ENCODE measurements at regions not wholly inside any gene's neighbourhood (a gene's known extent, or its start where the extent isn't known, plus 50 kb on each side); places are given as distances from the start of the nearest gene placed in this dataset.

DNA sequence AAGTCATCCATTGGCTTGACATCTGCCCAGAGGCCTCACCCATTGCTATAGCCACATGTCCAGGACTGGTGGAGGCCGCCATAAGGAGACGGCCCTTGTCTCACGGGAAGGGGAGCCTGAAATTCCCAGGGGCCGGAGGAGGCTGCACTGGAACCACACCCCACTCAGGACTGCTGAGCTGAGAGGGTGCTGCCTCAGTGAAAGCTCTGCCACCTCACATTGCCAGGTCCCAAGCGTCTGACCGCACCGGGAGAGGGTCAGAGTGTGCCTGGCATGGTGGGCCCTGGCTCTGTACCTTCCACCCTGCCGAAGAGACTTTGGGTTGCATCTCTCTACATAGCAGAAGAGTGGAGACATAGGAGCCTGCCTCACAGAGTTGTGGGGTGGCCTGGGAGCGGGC is 134.1 kb upstream of the GLI2 start (continued):
- TF ChIP-seq, protein P1, sequence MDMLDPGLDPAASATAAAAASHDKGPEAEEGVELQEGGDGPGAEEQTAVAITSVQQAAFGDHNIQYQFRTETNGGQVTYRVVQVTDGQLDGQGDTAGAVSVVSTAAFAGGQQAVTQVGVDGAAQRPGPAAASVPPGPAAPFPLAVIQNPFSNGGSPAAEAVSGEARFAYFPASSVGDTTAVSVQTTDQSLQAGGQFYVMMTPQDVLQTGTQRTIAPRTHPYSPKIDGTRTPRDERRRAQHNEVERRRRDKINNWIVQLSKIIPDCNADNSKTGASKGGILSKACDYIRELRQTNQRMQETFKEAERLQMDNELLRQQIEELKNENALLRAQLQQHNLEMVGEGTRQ (IDR thresholded peaks at IDR 0.05; ENCODE audit: low read length) = no peak
- TF ChIP-seq SRF (IDR thresholded peaks at IDR 0.05; ENCODE audit: low read depth, low read length) (no peak), MAFK (IDR thresholded peaks at IDR 0.05; ENCODE audit: low read depth, low read length) (no peak), CBX8 (IDR thresholded peaks at IDR 0.05; ENCODE audit: borderline replicate concordance, low read depth, low read length) (no peak), JUND (IDR thresholded peaks at IDR 0.05; ENCODE audit: low read length) (no peak), TAF1 (IDR thresholded peaks at IDR 0.05; ENCODE audit: low read depth, low read length) (no peak)
